GM21381 (cell line): ENCODE measurements at regions not wholly inside any gene's neighbourhood (a gene's known extent, or its start where the extent isn't known, plus 50 kb on each side); places are given as distances from the start of the nearest gene placed in this dataset.

Experiments used
- ATAC-seq: cut with Tn5 transposase; IDR thresholded peaks from one replicate; pipeline ENCODE4 v1.9.1; 2021; ENCODE audit warnings: mild to moderate bottlenecking, moderate library complexity; ENCODE audit not compliant: unreplicated experiment

DNA sequence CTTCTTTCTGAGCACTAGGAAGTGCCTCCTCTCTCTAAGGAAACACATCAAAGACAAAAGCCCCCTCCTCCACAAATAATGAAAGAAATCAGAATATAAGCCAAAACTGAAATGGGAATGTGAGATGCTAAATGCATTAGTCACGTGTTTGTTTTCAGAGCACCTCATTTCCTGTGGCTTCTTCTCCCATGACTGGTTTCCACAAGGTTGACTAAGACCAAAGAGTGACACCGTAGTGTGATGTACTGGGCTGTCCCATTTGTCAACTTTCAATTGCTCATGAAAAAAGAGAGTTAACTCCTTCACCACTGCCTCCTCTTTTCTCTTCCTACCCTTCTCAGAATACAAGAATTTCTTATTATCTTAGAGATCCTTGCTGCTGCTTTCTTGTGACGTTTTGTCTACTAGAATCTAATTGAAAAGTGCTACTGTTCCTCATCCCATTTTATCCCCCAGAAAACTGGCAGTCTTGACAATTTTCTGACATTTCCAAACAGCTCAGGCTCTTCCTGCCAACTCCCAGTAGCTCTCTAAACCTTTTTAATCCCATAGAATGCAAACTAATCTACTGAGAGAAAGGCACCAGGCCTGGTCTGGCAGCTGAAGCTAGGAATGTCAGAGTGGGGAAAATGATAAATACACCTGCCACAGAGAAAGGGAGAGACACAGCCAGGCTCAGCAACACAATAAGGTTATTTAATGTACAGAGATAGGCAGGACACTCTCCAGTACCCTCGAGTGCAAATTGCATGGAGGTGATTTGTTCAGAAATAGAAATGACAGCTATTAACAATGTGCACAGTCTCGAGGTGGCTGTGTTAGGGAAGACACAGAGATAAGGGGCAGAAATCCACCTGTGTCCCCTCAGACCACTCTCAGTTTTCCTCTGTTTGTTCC is 671.7 kb upstream of the NRSN1 start:
- ATAC-seq, result no peak

- no peak for ATAC-seq
Measured at GRCh38 chr6:23455754-23456153, 670.3 kb upstream of the NRSN1 start.

- ATAC-seq, result no peak
Measured at GRCh38 chr6:23456396-23456795, 669.6 kb upstream of the NRSN1 start.

DNA sequence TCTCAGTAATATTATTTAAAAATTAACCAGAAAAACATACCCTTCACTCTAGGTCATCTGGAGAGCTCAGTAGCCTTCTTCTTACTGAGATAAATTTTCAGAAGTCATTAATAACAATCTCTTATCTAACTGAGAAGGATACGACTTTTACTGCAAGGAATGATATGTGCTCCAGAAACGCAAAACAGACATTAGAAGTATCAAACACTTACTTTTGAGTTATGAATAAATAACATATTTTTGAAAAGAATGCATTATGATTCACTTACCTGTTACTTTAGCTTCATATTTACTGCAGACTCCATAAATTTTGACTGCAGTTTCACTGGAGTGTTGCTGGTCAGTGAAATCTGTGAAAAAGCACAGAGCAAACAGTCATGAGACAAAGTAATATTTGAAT is 668.7 kb upstream of the NRSN1 start:
- ATAC-seq, result no peak

DNA sequence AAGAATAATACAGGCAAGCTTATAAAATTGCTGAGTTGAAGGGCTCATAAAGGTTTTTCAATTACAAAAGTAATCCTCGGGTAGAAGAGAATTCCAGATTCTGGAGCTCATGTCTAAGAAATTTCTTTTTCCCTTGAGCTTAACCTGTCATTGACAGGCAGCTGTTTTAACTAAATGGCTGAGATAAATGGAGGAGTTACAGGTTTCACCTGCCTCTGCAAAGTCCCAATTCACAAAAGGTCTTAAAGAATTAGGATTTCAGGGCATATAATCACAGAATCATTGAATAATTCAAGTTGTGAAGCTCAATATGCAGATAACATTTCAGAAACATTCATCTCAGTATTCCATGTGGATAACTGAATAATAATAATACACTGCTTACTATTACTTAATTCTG is 660.1 kb upstream of the NRSN1 start:
- no peak for ATAC-seq

DNA sequence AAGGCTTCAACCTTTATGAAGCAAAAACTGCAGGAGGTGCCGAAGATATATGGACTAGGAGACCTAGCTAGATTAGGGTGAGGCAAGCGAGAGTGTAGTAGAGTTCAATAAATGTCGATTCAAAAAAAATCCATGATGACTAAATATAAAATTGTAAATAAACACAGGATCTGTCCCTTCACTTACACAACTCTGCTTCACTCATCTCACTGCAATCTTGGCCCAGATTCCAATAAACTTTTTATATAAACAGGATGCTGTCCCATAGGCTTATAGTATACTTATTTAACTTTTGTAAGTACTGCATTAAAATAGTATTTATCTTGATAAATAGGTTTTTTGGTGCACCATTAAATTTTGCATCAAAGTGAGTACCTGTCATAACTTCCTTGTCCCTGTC is 648.4 kb upstream of the NRSN1 start:
- ATAC-seq, result no peak

GRCh38 chr6:23478312-23478711 is 647.7 kb upstream of the NRSN1 start:
- ATAC-seq, result no peak

DNA sequence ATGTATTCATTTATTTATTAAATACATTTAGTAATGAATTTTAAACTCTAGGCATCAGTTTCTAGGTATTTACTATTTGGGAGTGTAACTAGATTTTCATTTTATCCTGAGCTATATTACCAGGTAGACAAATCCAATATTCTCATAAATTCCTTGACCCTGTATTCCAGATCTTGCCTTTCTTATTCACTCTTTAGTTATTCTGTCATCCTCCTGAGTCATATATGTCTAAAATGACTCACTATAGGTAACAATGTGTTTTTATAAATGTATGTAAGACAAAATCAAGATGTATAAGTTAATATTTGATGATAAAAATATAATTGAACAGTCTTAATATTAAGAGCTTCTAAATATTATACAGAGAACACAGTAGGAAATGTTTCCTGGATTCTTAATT is 642.1 kb upstream of the NRSN1 start:
- ATAC-seq, result no peak

DNA sequence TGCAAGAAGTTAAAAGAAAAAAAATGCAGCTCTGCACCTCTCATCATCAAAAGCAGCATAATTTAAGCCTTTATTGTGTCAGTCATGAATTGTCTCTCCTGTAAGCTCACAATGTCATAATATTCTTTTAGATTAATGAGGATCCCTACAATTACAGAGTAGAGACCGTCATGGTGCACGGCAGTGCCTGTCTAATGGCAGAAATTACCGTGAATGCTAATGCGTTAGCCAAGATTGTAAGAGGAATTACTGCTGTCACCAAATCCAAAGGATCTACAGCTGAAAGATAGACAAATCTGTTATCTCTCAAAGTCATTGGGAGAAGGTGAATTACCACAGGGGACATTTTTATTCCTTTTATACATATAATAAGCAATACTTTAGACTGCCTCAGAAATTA is 631.6 kb upstream of the NRSN1 start:
- no peak for ATAC-seq

- no peak for ATAC-seq
Measured at GRCh38 chr6:23498013-23498412, 628.0 kb upstream of the NRSN1 start.

GRCh38 chr6:23499549-23499948 is 626.5 kb upstream of the NRSN1 start:
- ATAC-seq, result no peak

DNA sequence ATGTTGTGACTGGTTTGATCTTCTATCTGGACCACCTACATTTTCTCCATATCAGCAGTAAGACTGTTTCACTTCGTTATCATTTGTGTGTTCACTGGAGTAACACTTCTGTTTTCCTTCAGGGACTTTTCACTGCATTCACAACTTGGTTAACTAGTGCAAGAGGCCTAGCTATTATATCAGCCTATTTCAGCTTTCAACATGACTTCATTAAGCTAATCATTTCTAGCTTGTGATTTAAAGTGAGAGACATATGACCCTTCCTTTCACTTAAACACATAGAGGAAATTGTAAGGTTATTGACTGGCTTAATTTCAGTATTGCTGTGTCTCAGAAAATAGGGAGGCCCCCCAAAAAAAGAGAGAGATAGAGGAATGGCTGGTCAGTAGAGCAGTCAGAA is 622.8 kb upstream of the NRSN1 start:
- no peak for ATAC-seq

DNA sequence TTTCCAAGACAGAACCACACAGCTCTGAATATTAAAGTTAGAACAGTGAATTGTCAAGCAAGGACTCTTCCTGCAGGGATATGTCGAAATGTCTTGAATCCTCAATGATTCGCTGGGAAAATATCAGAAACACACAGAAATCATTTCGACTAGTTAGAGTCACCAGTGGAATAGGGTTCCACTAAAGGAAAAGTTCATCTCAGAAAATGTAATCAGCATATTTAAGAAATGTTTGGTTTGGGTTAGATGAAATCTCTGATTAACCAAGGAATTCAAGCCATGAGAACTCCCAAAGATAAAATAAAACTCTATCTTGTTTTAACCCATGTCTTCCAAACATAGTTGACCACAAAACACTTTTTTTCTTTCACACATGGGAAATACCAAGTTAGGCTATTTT is 621.0 kb upstream of the NRSN1 start:
- ATAC-seq, result no peak

DNA sequence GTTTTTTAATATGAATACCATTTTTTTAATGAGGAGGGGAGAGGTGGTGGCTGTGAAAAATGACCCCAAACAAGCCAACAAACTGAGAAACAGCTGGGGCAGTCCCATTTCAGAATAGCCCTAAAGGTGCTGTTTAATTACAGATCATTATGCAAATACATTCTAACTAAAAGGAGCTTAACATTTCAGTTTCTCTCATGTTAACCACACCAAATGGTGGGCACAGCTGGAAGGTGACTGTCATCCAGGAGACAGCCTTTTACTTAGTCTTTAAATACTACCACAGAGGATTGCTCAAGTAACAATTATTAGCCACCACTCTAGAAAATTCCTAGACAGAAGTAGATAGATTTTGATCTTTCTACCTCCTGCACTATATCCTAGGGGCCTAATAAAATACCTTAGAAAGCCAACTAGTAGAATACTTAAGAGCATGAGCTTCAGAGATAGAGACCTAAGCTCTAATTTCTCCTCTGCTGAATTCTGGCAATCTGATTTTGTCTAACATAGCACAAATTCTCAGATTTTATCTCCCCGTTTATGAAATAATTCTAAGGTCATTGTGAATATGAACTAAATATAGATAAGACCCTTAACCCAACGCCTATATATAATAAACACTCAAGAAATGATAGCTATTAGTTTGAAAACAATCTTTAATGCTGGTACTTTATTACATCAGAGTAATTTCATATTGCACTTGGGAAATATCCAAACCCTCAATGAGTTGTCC is 615.1 kb upstream of the NRSN1 start:
- no peak for ATAC-seq

DNA sequence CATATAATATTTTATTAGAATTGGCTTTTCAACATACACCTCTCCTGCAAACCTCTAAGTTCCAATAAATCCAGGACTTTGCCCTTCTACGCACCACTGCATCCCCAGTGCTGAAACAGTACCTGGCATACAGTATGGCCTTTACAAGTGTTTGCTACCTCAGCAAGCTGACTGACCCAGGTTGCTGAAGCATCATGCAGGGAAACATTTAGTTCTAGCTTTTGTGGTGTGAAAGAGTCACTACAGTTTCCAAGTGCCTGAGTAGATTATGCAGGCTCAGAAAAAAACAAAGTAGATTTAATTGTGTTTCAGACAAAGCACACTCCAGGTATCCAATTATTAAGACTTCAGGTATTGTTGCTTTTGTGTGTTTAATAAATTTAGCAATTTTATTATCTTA is 614.2 kb upstream of the NRSN1 start:
- no peak for ATAC-seq

DNA sequence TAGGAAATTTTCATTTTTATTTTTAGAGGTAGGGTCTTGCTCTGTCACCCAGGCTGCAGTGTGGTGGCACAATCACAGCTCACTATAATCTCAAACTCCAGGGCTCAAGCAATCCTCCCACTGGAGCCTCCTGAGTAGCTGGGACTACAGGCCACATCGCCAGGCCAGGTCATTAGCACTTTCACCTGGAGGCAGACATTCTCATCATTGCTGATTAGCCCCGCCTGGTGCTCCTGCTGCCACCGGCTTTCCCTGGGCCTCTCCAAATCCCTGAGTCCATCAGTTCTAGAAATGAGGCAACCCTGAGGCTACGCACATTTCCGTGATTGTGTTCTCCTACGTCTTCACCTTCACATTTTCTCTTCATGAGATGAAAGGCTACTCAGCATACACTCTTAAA is 607.7 kb upstream of the NRSN1 start:
- no peak for ATAC-seq

DNA sequence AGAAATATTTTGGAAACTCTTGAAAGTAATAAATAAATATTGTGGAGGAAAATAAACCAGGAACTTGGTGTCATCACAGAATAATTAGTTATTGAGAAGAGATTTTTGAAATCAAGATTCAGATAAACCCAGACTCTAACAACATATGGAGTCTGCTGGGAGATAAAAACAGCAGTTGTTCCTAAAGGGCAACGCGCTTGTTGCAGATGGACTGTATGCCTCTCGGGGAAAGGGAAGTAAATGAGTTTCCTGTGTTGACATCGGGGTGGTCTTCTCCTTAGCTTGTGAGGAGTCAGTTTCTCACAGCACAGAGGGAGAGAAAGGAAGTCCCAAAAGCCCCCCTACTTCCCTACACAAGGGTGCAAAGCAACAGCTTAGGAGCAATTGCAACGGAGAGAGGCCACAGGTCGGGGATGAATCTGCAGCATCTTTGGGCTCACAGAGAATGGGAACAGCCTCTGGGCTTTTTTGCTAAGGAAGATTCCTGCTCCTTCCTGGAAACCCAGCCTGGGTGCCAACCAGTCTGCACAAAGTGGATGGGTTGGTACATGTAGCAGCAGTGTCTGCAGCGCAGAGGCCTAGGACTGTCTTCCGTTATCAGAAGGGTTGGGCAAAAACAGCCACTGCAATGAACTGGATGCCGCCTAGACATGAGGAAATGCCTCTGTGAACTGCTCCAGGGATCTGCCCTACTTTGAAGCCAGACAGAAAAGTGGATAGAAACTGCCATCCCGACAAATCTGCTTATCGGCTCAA is 603.0 kb upstream of the NRSN1 start:
- no peak for ATAC-seq

DNA sequence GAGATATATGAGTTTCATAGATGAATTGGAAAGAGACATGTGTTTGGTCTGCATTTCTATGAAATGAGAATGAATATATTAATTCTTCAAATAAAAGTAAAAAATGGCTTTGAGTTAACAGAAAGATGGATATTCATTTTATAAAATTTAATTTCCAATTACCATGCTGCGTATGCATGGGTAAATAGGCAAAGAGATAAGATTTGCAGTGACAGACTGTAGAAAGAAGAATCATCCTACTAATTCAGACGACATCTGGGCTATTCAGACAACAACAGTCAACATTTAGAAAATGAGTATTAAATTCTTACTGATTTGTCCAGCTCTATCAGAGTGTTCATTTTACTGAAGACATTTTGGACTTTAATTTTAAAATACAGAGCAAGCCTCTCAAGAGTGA is 602.2 kb upstream of the NRSN1 start:
- no peak for ATAC-seq

GRCh38 chr6:23524548-23524947 is 601.5 kb upstream of the NRSN1 start:
- no peak for ATAC-seq

GRCh38 chr6:23526526-23526925 is 599.5 kb upstream of the NRSN1 start:
- no peak for ATAC-seq

GRCh38 chr6:23529902-23530301 is 596.1 kb upstream of the NRSN1 start:
- ATAC-seq, result no peak

GRCh38 chr6:23531666-23532065 is 594.3 kb upstream of the NRSN1 start:
- ATAC-seq, result no peak
